Subcutaneous abdominal adipose tissue (tissue), 5 donors: ENCODE measurements at regions not wholly inside any gene's neighbourhood (a gene's known extent, or its start where the extent isn't known, plus 50 kb on each side); places are given as distances from the start of the nearest gene placed in this dataset.
"Not testable (repeated sequence)": the region's sequence is repeated elsewhere in the genome, so short reads cannot be mapped to it uniquely, and the experiment has no call there.

Experiments used
- H3K27ac ChIP-seq: one replicate; pipeline ENCODE4 v1.7.0; 2013; ENCODE audit warnings: low read depth, mild to moderate bottlenecking, inconsistent platforms, low read length, moderate library complexity
- H3K27me3 ChIP-seq, 5 donors: one replicate each; pipeline ENCODE4 v1.7.0; 2013; ENCODE audit warnings: low read length in 5 of 5, inconsistent platforms in 1 of 5; ENCODE audit not compliant: control insufficient read depth in 5 of 5, insufficient read depth in 4 of 5
- H3K36me3 ChIP-seq, 5 donors: one replicate each; pipeline ENCODE4 v1.7.0; 2013; ENCODE audit warnings: low read length in 5 of 5; ENCODE audit not compliant: control insufficient read depth in 5 of 5, insufficient read depth in 5 of 5
- H3K4me1 ChIP-seq, 5 donors: one replicate each; pipeline ENCODE4 v1.7.0; 2013; ENCODE audit warnings: low read length in 5 of 5, mild to moderate bottlenecking in 3 of 5, moderate library complexity in 1 of 5; ENCODE audit not compliant: control insufficient read depth in 5 of 5, insufficient read depth in 5 of 5
- H3K4me3 ChIP-seq, 5 donors: one replicate each; pipeline ENCODE4 v1.7.0; 2013; ENCODE audit warnings: low read length in 5 of 5, low read depth in 1 of 5
- H3K9ac ChIP-seq, 5 donors: one replicate each; pipeline ENCODE4 v1.7.0; 2013; ENCODE audit warnings: low read length in 5 of 5, mild to moderate bottlenecking in 4 of 5, moderate library complexity in 3 of 5
- H3K9me3 ChIP-seq, 5 donors: one replicate each; pipeline ENCODE4 v1.7.0; 2013; ENCODE audit warnings: low read length in 5 of 5; ENCODE audit not compliant: control insufficient read depth in 5 of 5
- donor health status: healthy.
- donor health status: healthy.
- donor health status: healthy.
- donor health status: healthy.
- donor health status: healthy.

DNA sequence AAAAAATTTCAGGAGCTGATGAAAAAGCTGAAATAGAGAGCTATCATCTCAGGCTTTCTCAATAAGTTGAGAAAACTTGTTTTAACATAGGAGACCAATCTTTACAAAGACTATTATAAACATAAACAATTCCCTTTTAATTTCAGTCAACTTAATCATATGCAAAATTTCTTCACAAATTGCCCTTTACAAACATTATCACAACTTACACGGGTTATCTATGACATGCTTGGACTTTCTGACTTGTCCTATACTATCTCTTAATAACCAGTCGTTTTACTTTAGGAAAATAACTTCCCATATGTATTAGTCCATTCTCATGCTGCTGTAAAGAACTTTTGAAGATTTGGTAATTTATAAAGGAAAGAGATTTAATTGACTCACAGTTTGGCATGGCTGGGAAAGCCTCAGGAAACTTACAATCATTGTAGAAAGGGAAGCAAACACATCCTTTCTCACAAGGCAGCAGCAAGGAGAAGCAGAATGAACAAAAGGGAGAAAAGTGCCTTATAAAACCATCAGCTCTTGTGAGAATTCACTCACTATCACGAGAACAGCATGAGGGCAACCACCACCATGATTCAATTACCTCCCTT, 1583.7 kb upstream of the CELF4 start:
- H3K4me3 ChIP-seq: no peak overlapping the region
- H3K4me1 ChIP-seq: no peaks in the 10 kb centered on the region
- no peaks in the 10 kb centered on the region for H3K27me3 ChIP-seq
- no peak overlapping the region for H3K9ac ChIP-seq
- H3K27ac ChIP-seq: no peak overlapping the region
- peaks cover 0 to 17% (median 9%) of the 10 kb centered on the region in 5 donors for H3K9me3 ChIP-seq
- no peaks in the 10 kb centered on the region for H3K36me3 ChIP-seq

- Histone ChIP-seq H3K27ac (no peak overlapping the region), H3K4me1 (no peaks in the 10 kb centered on the region), H3K36me3 (no peaks in the 10 kb centered on the region), H3K27me3 (no peaks in the 10 kb centered on the region), H3K9ac (no peak overlapping the region), H3K9me3 (no peaks in the 10 kb centered on the region), H3K4me3 (no peak overlapping the region)
Observed at GRCh38 chr18:39134255-39134654, 1568.7 kb upstream of the CELF4 start.

DNA sequence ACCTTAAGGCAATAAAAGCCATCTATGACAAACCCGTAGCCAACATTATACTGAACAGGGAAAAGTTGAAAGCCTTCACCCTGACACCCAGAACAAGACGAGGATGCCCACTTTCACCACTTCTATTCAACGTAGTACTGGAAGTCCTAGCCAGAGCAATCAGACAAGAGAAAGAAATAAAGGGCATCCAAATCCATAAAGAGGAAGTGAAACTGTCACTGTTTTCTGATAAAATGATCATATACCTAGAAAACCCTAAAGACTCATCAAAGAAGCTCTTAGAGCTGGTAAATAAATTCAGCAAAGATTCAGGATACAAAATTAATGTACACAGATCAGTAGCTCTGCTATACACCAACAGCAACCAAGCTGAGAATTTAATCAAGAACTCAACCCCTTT, 1561.9 kb upstream of the CELF4 start:
- not testable (repeated sequence) for H3K27me3 ChIP-seq, H3K27ac ChIP-seq, H3K9ac ChIP-seq, H3K4me1 ChIP-seq, H3K9me3 ChIP-seq, H3K36me3 ChIP-seq, H3K4me3 ChIP-seq

DNA sequence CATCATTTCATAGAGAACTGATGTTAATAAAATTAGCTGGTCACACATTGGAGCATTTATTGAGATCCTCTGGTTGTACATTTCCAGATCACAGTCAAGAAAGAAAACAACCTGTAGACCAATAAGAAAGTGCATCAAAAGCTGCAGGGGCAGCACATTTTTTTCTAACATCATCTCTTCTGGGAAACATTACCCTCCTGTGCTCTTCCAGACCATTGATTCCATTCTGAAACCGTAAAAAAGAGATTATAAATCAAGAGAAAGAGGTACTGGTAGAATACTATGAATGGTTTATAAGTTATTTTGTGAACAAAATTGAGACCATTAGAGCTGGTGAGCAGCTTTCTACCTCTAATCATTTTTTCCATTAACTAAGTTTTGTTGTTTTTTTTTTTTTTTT, 1548.2 kb upstream of the CELF4 start:
- Histone ChIP-seq H3K4me3 (no peak overlapping the region), H3K36me3 (no peaks in the 10 kb centered on the region), H3K9ac (no peak overlapping the region), H3K27ac (no peak overlapping the region), H3K4me1 (no peaks in the 10 kb centered on the region), H3K9me3 (no peaks in the 10 kb centered on the region), H3K27me3 (no peaks in the 10 kb centered on the region)

- no peak overlapping the region for H3K9ac ChIP-seq
- no peaks in the 10 kb centered on the region for H3K27me3 ChIP-seq
- no peaks in the 10 kb centered on the region for H3K4me1 ChIP-seq
Observed at GRCh38 chr18:39105104-39105503, 1539.5 kb upstream of the CELF4 start.

DNA sequence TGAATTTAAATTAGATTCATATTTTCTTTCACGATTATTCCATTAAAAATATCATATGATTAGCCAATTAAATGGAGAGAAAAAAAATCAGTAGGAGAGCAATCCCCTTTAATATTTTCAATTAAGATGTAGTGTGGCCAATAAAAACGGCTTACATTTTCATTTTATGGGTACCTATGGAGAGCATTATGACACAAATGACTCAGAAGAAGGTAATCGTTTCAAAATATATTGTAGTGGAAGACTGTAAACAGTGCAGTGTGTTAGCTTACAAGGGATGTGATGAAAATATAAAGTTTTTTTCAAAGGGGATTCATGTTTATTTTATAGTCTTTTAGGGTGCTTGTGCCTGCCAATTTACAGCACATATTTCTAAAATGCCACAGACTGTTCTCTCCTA, 1507.4 kb upstream of the CELF4 start:
- Histone ChIP-seq H3K9ac (no peak overlapping the region), H3K27me3 (no peaks in the 10 kb centered on the region), H3K27ac (no peak overlapping the region), H3K4me3 (no peak overlapping the region), H3K36me3 (no peaks in the 10 kb centered on the region), H3K9me3 (no peaks in the 10 kb centered on the region), H3K4me1 (no peaks in the 10 kb centered on the region)

More at GRCh38 chr18:39105104-39105503, 1539.5 kb upstream of the CELF4 start:
- Histone ChIP-seq H3K9me3 (no peaks in the 10 kb centered on the region), H3K4me3 (no peak overlapping the region), H3K36me3 (no peaks in the 10 kb centered on the region), H3K27ac (no peak overlapping the region)

GRCh38 chr18:39062426-39062825, 1496.8 kb upstream of the CELF4 start:
- Histone ChIP-seq H3K27ac (no peak overlapping the region), H3K9me3 (peaks cover 0 to 2% (median 0%) of the 10 kb centered on the region in 5 donors)

GRCh38 chr18:39058386-39059000, 1492.9 kb upstream of the CELF4 start:
- Histone ChIP-seq H3K36me3 (no peaks in the 10 kb centered on the region), H3K9me3 (peaks cover 0 to 2% (median 0%) of the 10 kb centered on the region in 5 donors), H3K4me3 (no peak overlapping the region), H3K27me3 (no peaks in the 10 kb centered on the region), H3K4me1 (no peaks in the 10 kb centered on the region), H3K9ac (no peak overlapping the region), H3K27ac (no peak overlapping the region)

More at GRCh38 chr18:39062426-39062825, 1496.8 kb upstream of the CELF4 start:
- H3K4me1 ChIP-seq: no peaks in the 10 kb centered on the region
- no peak overlapping the region for H3K9ac ChIP-seq
- H3K36me3 ChIP-seq: no peaks in the 10 kb centered on the region
- H3K4me3 ChIP-seq: no peak overlapping the region
- no peaks in the 10 kb centered on the region for H3K27me3 ChIP-seq

DNA sequence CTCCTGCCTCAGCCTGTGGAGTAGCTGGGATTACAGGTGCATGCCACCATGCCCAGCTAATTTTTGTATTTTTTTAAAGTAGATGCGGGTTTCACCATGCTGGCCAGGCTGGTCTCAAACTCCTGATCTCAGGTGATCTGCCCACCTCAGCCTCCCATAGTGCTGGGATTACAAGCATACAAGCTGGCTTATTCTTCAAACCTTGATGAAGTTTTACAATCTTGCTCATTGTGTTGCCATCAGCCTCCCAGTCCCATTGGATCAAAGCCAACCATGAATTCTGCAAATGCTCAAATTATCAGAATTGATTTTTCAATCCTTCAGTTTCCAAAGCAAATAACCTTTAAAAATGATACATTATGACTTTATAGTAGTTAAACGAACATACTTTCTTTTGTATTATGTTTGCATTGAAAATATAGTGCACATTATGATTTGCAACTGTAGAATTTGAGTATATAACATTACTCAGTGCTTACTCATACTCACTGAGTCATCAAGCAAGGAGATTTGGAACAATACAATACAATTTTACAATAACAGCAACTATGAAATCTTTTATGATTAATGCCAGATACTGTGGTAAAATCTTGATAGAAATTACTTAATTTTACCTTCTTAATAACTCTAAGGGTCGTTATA, 1491.9 kb upstream of the CELF4 start:
- no peaks in the 10 kb centered on the region for H3K4me1 ChIP-seq
- no peak overlapping the region for H3K4me3 ChIP-seq
- H3K9me3 ChIP-seq: peaks cover 0 to 2% (median 0%) of the 10 kb centered on the region in 5 donors
- no peaks in the 10 kb centered on the region for H3K36me3 ChIP-seq
- H3K27ac ChIP-seq: no peak overlapping the region
- H3K27me3 ChIP-seq: no peaks in the 10 kb centered on the region
- no peak overlapping the region for H3K9ac ChIP-seq

- Histone ChIP-seq H3K36me3 (no peaks in the 10 kb centered on the region), H3K27ac (no peak overlapping the region), H3K4me3 (no peak overlapping the region), H3K9me3 (peaks cover 0 to 2% (median 0%) of the 10 kb centered on the region in 5 donors), H3K9ac (no peak overlapping the region), H3K27me3 (no peaks in the 10 kb centered on the region), H3K4me1 (no peaks in the 10 kb centered on the region)
Observed at GRCh38 chr18:39053571-39053970, 1488.0 kb upstream of the CELF4 start.
